Fibroblast of lung (primary cell): ENCODE measurements at regions not wholly inside any gene's neighbourhood (a gene's known extent, or its start where the extent isn't known, plus 50 kb on each side); places are given as distances from the start of the nearest gene placed in this dataset.

Experiments
- DNase-seq, 2 donors: peaks; one replicate each; pipeline versions ENCODE4 v3.0.0 to v3.0.0-alpha.2; 2010; ENCODE audit warnings: low read depth in 2 of 2
- H2AFZ ChIP-seq: 2 replicates; pipeline ENCODE4 v1.5.1; 2012; ENCODE audit warnings: low read length, control low read depth, inconsistent platforms
- H3K27ac ChIP-seq: 2 replicates; pipeline ENCODE4 v1.5.1; 2011; ENCODE audit warnings: low read length, control low read depth; ENCODE audit not compliant: insufficient read depth
- H3K27me3 ChIP-seq: 2 replicates; pipeline ENCODE4 v1.5.1; 2011; ENCODE audit warnings: mild to moderate bottlenecking, low read length; ENCODE audit not compliant: control insufficient read depth, insufficient read depth
- H3K36me3 ChIP-seq: 2 replicates; pipeline ENCODE4 v1.5.1; 2011; ENCODE audit warnings: low read length; ENCODE audit not compliant: control insufficient read depth, insufficient read depth
- H3K4me1 ChIP-seq: 2 replicates; pipeline ENCODE4 v1.5.1; 2011; ENCODE audit warnings: low read length; ENCODE audit not compliant: control insufficient read depth, insufficient read depth; ENCODE audit errors: extremely low read depth
- H3K4me2 ChIP-seq: 2 replicates; pipeline ENCODE4 v1.5.1; 2011; ENCODE audit warnings: low read length, control low read depth; ENCODE audit not compliant: insufficient read depth; ENCODE audit errors: extremely low read depth
- H3K4me3 ChIP-seq, 4 experiments: fragments of 200-600 bp in 1 of 4; sonication (generic) in 1 of 4; replicated peaks in 1 of 4; 2 replicates each; pipeline ENCODE4 v1.5.1; 2011 to 2016; ENCODE audit warnings: low read length in 4 of 4, low read depth in 3 of 4, mild to moderate bottlenecking in 3 of 4, control low read depth in 2 of 4, inconsistent platforms in 1 of 4, mixed read lengths in 1 of 4; ENCODE audit not compliant: insufficient read depth in 1 of 4; ENCODE audit errors: control extremely low read depth in 1 of 4
- H3K79me2 ChIP-seq: 2 replicates; pipeline ENCODE4 v1.5.1; 2012; ENCODE audit warnings: mild to moderate bottlenecking, low read length, inconsistent platforms; ENCODE audit not compliant: control insufficient read depth, insufficient read depth
- H3K9ac ChIP-seq: 2 replicates; pipeline ENCODE4 v1.5.1; 2011; ENCODE audit warnings: mild to moderate bottlenecking, low read length, control low read depth; ENCODE audit not compliant: insufficient read depth
- H3K9me3 ChIP-seq: 2 replicates; pipeline ENCODE4 v1.5.1; 2012; ENCODE audit warnings: low read depth, low read length; ENCODE audit not compliant: control insufficient read depth, insufficient read depth
- H4K20me1 ChIP-seq: 2 replicates; pipeline ENCODE4 v1.5.1; 2011; ENCODE audit warnings: low read length; ENCODE audit not compliant: control insufficient read depth, insufficient read depth; ENCODE audit errors: extremely low read depth
- EZH2 ChIP-seq: IDR thresholded peaks from 2 replicates; pipeline ENCODE4 v1.5.1; 2012; ENCODE audit warnings: low read length, control low read depth, mild to moderate bottlenecking; ENCODE audit errors: missing control alignments
- TF ChIP-seq, protein P1 (sequence below), 2 donors: IDR thresholded peaks in 1 of 2; conservative IDR thresholded peaks in 1 of 2; 1 replicate in 1 of 2; 2 replicates in 1 of 2; pipeline ENCODE4 v1.5.1; 2011 to 2012; ENCODE audit warnings: low read length in 2 of 2, control low read depth in 1 of 2, inconsistent platforms in 1 of 2, low read depth in 1 of 2, mild to moderate bottlenecking in 1 of 2

DNA sequence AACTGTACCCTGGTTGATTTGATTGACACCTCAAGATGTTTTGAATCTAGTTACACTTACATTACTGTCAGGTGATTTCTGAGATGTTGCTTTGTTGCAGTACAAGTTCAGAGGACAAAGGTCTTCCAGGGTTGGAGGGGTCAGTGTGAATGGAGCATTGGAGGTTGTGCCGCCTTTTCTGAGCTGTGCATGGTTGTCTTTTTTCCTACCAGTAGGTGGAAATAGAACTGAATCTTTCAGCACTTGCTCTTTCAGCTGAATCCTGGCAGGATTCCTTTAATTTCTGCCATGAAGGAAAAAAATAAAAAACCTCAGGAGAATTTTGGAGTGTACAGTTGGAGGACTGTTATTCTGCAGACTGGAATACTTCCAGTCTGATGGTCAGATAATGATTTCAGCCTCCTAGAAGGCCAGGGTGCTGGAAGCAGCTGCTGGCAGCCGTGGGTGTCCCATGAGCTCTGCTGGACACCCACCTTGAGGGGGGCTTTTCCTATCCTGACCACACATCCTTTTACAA lies 82.7 kb downstream of the PLCE1 start:
- TF ChIP-seq EZH2: no peak
- TF ChIP-seq, protein P1, sequence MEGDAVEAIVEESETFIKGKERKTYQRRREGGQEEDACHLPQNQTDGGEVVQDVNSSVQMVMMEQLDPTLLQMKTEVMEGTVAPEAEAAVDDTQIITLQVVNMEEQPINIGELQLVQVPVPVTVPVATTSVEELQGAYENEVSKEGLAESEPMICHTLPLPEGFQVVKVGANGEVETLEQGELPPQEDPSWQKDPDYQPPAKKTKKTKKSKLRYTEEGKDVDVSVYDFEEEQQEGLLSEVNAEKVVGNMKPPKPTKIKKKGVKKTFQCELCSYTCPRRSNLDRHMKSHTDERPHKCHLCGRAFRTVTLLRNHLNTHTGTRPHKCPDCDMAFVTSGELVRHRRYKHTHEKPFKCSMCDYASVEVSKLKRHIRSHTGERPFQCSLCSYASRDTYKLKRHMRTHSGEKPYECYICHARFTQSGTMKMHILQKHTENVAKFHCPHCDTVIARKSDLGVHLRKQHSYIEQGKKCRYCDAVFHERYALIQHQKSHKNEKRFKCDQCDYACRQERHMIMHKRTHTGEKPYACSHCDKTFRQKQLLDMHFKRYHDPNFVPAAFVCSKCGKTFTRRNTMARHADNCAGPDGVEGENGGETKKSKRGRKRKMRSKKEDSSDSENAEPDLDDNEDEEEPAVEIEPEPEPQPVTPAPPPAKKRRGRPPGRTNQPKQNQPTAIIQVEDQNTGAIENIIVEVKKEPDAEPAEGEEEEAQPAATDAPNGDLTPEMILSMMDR (conservative IDR thresholded peaks at IDR 0.05 in 1 of 2, IDR thresholded peaks at IDR 0.05 in 1 of 2; ENCODE audit: low read depth in 1 of 2, low read length in 2 of 2): peak; percentile 65 to 66
- no peaks in the 10 kb centered on the region for H3K27me3 ChIP-seq
- no peak overlapping the region for H3K4me3 ChIP-seq
- H3K9ac ChIP-seq: no peak overlapping the region
- H3K79me2 ChIP-seq: no peaks in the 10 kb centered on the region
- H3K4me1 ChIP-seq: no peaks in the 10 kb centered on the region
- H4K20me1 ChIP-seq: no peaks in the 10 kb centered on the region
- DNase-seq: peak; percentile 62 to 82
- no peaks in the 10 kb centered on the region for H3K9me3 ChIP-seq
- no peaks in the 10 kb centered on the region for H3K36me3 ChIP-seq
- no peak overlapping the region for H3K27ac ChIP-seq
- H2AFZ ChIP-seq: no peak overlapping the region
- H3K4me2 ChIP-seq: no peak overlapping the region

DNA sequence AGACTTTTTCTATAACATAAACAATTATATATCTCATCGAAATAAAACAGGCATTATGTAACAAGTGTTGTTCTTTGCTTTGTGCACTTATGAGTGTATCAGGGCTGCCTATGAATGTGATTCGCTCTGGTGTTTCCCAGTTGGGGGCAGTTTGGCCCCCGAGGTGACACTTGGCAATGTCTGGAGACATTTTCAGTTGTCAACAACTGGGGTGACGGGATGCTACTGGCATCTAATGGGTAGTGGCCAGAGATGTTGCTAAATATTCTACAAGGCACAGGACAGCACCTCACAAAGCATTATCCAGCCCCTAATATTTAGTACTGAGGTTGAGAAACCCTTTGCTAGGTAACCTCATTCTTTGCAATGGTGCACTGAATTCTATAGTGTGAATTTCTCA lies 83.3 kb downstream of the PLCE1 start:
- no peak overlapping the region for H3K4me2 ChIP-seq
- H3K36me3 ChIP-seq: no peaks in the 10 kb centered on the region
- TF ChIP-seq EZH2: no peak
- TF ChIP-seq, protein P1 (conservative IDR thresholded peaks at IDR 0.05 in 1 of 2, IDR thresholded peaks at IDR 0.05 in 1 of 2; ENCODE audit: low read depth in 1 of 2, low read length in 2 of 2): no peak
- no peak overlapping the region for H2AFZ ChIP-seq
- no peaks in the 10 kb centered on the region for H4K20me1 ChIP-seq
- H3K9ac ChIP-seq: no peak overlapping the region
- no peaks in the 10 kb centered on the region for H3K79me2 ChIP-seq
- H3K27me3 ChIP-seq: no peaks in the 10 kb centered on the region
- H3K27ac ChIP-seq: no peak overlapping the region
- no peak for DNase-seq
- no peaks in the 10 kb centered on the region for H3K4me1 ChIP-seq
- H3K4me3 ChIP-seq: no peak overlapping the region
- H3K9me3 ChIP-seq: no peaks in the 10 kb centered on the region

DNA sequence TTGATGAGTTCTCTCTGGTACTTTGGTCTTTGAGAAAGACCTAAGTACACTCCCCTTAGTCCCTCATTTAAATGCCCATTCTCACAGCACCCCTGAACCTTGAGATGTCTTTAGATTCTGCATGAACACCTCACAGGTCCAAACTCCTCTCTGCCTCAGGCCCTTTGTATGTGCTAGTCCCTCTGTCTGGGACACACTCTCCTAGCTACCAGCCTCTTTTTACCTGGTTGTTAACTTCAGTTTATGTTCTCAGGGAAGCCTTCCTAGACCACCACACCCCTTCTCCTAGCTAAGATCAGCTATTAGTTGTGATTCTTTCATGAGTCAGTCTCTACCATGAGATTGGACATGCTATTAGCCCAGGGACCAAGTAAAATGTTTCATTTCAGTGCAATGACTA lies 86.4 kb downstream of the PLCE1 start:
- no peaks in the 10 kb centered on the region for H3K27me3 ChIP-seq
- H3K27ac ChIP-seq: no peak overlapping the region
- H3K4me2 ChIP-seq: no peak overlapping the region
- no peak for TF ChIP-seq EZH2
- TF ChIP-seq, protein P1 (conservative IDR thresholded peaks at IDR 0.05 in 1 of 2, IDR thresholded peaks at IDR 0.05 in 1 of 2; ENCODE audit: low read depth in 1 of 2, low read length in 2 of 2): no peak
- no peak overlapping the region for H3K4me3 ChIP-seq
- H4K20me1 ChIP-seq: no peaks in the 10 kb centered on the region
- H3K79me2 ChIP-seq: no peaks in the 10 kb centered on the region
- H3K9me3 ChIP-seq: no peaks in the 10 kb centered on the region
- H3K9ac ChIP-seq: no peak overlapping the region
- no peak for DNase-seq
- no peaks in the 10 kb centered on the region for H3K36me3 ChIP-seq
- H3K4me1 ChIP-seq: no peaks in the 10 kb centered on the region
- H2AFZ ChIP-seq: no peak overlapping the region
